ENCODE measurements at regions not wholly inside any gene's neighbourhood (a gene's known extent, or its start where the extent isn't known, plus 50 kb on each side); places are given as distances from the start of the nearest gene placed in this dataset.

DNA sequence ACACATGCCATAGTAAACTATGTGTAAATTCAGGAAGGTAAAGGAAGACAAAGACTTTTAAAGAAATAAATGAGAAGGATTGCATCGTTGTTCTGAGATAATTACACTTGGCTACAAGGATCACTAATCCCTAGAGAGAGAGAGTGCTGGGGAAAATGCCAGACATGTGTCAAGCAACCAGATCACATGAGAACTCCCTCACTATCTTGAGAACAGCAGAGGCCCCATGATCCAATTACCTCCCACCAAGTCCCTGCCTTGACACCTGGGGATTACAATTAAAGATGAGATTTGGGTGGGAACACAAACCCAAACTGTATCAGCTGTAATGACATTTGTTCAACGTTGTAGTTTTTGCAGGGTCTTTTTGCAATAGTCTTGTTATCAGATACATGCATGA is 1600.9 kb upstream of the MIR17HG start:
- intact Hi-C loops (cut with micrococcal nuclease): no loop called here
- ATAC-seq: no peak
- DNase-seq: no peak

DNA sequence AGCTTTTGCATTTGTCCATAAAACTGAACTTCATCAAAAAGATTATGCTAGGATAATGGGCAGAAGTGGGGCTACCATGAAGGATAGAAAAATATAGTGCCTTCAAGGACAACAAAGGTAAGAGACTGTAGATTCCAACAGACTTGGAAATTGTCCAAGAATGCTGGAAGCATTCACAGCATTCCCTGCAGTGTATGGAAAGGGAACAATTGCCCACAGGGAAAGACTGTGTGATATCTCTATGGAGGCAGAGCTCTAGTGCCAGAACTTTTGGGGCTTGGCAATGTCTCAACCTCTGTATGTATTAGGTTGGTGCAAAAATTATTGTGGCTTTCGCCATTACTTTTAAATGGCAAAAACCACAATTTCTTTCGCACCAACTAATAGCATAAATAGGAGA is 1598.8 kb upstream of the MIR17HG start:
- intact Hi-C loops (cut with micrococcal nuclease): no loop called here

DNA sequence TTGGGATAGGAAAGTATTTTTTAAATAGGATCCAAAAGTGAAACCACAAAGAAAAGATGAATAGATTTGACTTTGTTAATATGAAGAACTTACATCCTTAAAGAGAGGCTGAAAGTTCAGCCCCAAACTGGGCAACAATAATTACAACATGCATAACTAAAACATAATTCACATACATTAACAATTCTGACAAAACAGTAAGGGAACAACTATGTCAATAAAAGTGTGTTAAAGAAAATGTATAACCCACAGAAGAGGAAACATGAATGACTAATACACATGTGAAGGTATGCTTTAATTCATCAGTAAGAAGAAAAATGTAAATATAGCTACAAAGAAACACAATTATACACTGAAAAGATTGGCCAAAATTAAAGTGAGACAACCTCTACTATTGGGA is 1597.6 kb upstream of the MIR17HG start:
- ATAC-seq (no peak), DNase-seq (no peak)
- intact Hi-C loops (cut with micrococcal nuclease): no loop called here

More for the DNA sequence above, 1598.8 kb upstream of the MIR17HG start:
- no peak for ATAC-seq
- DNase-seq: no peak

DNA sequence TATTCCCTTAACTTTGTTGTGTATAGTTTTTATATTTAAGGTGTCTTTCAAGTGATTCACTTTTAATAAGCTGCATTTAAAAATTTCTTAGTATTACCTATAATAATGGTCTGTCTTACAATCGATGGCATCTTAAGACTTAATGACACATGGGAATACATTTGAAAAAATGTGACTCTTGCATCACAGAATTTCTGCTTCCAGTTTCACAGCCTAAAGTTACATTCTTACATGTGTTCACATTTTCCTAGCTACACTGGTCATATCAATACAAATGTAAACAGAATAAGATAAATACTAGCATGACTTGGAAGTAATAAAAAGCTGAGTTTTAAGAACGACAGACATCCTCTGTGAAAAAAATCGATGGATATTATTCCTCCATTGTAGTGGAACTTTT is 1597.1 kb upstream of the MIR17HG start:
- intact Hi-C loops (cut with micrococcal nuclease): no loop called here
- no peak for ATAC-seq
- no peak for DNase-seq

DNA sequence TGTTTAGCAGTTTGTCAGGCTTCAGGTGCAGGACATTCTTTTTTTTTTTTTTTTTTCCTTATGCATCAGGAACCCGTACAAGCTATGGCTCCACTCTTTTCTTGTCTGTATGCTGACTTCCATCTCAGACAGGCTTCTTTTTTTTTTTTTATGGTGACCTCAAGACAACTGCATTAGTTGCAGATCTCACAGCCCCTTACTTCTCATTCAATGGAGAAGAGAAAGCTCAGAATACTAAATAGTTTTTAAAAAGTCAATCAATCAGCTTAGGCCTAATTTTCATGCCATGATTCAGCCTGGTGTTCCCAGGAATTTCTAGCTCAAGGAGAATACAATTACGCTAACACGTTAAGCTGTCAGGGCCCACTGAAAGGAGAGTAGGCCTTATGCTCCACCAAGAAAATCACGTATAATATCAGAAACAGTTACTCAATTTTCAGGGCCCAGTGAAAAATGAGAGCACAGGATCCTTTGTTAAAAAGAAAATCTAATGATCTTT is 1596.0 kb upstream of the MIR17HG start:
- ATAC-seq (no peak), DNase-seq (no peak)
- intact Hi-C loops (cut with micrococcal nuclease): no loop called here

DNA sequence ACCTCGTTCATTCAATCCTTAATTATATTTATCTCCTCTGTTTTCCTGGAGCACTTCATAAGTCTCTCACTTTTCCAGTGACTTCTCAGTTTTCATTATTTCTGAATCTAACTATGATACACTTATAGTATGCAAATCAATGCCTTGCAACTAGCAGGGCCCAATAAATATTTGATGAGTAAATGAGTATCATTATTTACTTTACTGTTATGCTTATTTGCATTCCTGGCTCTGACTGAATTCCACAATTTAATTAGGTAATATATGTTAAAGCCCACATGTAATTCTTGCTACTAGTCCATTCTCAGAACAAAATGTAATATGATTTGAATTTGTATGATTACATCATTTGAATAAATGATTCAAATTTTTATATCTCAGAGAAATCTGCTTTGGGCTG is 1595.1 kb upstream of the MIR17HG start:
- intact Hi-C loops (cut with micrococcal nuclease): no loop called here
- no peak for ATAC-seq
- no peak for DNase-seq

DNA sequence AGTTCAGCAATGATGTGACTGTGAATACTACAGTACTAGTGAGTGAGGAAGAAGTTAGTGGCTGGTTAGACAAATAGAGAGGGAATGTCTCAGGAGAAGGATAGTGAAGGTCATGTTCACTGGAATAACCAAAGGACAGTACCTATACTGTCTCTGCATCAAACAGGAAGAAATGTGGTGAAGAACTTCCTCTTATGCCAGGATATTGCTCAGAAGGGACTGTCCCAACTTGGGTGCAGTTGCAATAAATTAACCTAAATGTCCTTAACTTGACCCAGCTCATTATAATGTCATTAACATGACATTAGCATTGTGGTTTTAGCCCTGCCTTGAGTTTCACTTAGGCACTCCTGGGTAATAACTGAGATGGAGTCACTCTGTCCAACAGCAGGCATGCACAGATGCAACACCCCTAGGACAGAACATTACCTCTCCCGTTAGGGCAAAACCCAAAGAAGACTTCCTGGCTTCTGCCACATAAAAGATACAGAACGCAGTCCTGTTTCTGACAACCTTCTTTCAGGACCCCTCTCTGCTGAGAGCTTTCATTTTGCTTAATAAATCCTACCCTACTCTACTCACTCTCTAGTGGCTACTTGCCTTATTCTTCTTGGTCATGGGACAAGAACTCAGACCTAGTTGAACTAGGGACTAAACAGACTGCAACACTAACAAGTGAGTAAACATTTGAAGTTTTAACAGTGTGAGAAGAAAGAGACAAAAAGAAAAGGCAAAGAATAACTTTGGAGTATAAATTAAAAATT is 1591.6 kb upstream of the MIR17HG start:
- intact Hi-C loops (cut with micrococcal nuclease): no loop called here
- no peak for ATAC-seq
- no peak for DNase-seq

DNA sequence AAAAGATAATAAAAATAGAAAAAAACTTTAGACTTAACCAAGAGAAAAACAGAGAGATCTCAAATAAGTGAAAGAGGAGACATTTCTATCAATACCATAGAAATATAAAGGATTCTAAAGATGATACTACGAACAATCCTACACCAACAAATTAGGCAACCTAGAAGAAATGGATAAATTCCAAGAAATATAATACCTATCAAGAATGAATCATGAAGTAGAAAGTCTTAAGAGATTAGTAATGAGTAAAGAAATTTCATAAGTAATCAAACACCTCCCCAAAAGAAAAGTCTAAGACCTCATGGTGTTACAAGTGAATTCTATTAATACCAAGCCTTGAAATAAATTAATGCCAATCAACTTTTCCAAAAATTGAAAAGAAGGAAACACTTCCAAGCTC is 1584.5 kb upstream of the MIR17HG start:
- intact Hi-C loops (cut with micrococcal nuclease): no loop called here
- DNase-seq (no peak), ATAC-seq (no peak)

DNA sequence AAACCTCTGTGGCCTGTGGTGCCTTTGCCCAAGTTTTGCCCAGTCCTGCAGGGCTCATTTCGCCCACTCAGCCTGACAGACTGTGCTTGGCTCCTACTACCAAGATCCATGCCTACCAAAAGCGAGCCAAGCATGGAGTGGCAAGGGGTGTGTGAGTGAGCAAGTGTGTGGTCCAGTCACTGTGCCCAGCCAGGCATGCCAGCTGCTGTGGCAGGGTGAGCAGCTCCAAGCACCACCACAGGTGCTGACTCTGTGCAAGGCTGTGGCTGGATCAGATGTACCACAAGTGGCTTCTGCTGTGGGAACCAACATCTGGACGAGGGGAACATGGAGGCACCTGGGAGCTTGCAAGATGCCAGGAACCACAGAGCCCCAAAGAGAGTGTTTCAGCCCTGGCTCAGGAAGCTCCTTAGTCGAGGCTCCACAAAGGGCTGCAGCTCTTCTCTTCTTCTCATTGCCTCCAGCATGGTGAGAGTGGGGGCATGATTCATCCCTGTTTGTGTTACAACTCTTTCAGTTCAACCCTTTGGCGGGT is 1564.2 kb upstream of the MIR17HG start:
- intact Hi-C loops (cut with micrococcal nuclease): no loop called here

DNA sequence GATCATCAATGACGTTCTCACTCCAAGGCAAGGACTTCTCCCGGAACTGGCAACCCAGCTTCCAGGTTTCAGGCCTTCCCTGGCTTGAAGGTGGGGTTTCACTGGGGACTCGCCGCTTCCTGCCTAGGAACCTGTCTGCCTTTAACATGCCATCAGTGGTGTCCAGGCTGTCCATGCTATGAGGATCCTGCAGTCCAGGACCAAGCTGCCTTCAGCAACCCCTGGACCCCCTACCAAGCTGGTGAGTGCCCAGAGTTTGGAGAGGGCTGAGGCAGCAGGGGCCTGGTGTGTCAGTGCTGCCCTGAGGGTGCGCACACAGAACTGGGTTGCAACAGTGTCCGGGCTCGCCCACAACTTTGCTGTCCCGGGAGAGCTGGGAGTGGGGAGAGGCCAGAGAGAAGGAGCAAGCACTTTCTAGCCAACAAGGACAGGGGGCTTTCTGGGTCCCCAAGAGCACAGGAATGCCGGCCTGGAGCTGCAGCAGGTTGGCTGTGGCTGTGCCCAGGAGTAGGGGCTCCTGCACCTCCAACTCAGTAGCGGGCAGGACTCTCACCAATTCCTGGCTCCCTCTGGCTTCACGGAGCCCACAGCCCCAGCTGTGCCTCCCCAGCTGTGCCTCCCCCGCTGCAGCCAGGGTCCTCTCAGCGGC is 1563.2 kb upstream of the MIR17HG start:
- ATAC-seq (no peak), DNase-seq (no peak)
- intact Hi-C loops (cut with micrococcal nuclease): no loop called here

More for the DNA sequence above, 1564.2 kb upstream of the MIR17HG start:
- DNase-seq (no peak), ATAC-seq (no peak)

DNA sequence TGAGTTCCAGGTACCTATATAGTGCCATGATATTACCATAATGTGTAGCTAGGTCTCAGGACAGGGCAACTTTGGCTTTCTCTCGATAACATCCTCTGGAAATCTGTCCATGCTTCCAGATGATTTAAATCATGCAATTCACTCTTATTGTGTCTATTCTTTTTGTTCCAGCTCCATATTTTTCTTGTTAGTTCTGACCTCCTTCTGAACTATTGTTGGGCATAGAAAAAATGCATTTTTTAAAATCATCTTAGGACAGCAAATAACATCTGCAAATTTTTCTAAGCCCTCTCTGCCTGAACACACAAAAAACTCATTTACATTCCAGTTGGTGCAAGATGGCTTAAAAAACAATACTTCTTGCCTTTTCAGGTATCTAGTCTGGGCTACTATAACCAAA is 1561.0 kb upstream of the MIR17HG start:
- DNase-seq (no peak), ATAC-seq (no peak)
- intact Hi-C loops (cut with micrococcal nuclease): no loop called here

DNA sequence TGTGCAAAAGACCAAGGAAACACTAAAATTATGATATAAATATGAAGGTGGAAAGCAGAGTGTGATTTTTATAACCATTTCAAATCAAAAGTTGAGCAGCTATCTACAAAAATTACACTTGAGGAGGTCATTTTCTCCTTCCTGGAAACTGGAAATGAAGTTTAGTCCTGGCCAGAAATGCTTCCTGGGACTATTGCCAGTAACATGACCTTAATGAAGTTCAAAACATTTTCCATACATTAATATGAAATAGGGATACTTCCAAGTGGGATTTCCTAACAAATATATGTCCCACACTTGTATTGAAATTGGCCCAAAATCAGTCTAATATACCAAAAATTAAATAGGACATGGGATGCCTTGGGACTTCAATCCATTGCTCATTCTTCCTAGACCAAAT is 1556.8 kb upstream of the MIR17HG start:
- intact Hi-C loops (cut with micrococcal nuclease): no loop called here
- no peak for ATAC-seq
- DNase-seq: no peak

DNA sequence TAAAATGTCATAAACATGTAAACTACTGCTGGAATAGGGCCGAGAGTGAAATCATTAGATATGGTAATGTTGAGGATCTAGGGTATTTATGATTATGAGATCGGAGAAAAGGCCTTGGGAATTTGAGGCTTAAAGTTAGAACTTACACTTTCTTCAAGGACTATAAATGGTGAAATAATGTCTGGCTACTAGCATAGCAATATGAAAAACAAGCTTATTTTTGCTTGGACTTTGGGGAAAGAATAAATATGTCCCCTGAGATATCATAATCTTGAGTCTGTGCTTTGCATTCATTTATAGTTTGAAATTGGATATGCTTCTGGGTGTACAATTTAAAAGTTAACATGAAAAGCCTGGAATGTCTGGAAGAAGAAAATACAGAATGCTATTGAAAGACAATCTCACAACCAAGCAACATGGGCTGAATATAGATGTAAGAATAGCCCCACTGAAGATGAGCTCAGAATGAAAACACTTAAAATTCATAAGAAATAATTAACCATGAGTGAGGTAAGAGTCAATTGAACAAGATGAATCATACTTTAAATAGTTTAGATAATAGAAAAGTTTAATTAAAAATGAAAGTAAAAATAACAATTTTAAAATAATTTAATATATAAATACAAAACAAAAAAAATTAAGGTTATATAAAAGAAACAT is 1555.4 kb upstream of the MIR17HG start:
- no peak for DNase-seq
- intact Hi-C loops (cut with micrococcal nuclease): no loop called here
- no peak for ATAC-seq

DNA sequence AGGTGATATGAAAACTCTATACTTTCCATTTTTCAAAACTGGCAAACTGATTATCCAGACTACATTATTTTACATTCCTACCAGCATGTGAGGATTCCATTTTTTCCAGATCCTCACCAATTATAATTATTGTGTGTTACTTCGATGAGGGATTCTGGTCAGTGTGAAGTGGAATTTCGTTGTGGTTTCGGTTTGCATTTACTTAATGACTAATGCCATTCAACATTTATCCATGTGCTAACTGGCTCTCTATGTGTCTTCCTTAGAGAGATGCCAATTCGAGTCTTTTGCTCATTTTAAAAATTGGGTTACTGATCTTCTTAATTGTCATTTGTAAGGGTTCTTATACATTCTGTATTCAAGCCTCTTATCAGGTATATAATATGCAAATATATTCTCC is 1551.3 kb upstream of the MIR17HG start:
- intact Hi-C loops (cut with micrococcal nuclease): no loop called here
- no peak for DNase-seq

DNA sequence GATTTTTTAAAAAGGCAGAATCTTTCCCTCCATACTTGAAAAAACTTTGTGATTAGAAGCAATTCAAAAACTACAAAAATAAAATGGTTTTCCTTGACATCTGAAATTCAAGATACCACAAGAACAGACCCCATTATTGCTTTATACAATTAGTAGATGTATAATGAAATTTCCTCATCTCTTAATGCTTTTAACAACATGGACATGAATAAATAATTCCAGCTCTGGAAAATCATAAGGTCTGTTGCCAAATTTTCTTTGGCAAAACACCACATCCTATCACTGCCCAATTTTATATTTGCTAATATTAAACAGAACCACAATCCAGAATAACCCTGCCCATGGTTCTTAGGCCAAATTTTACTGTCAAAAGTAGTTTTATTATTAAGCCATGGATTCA is 1543.6 kb upstream of the MIR17HG start:
- intact Hi-C loops (cut with micrococcal nuclease): no loop called here
- ATAC-seq (no peak), DNase-seq (no peak)

More for the DNA sequence above, 1551.3 kb upstream of the MIR17HG start:
- no peak for ATAC-seq

DNA sequence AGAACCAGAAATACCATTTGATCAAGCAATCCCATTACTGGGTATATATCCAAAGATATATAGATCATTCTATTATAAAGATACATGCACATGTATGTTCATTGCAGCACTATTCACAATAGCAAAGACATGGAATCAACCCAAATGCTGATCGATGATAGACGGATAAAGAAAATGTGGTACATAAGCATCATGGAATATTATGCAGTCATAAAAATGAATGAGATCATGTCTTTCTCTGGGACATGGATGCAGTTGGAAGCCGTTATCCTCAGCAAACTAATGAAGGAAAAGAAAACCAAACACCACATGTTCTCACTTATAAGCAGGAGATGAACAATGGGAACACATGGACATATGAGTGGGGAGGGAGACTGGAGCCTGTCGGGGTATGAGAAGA is 1540.9 kb upstream of the MIR17HG start:
- DNase-seq: no peak
- intact Hi-C loops (cut with micrococcal nuclease): no loop called here
- no peak for ATAC-seq

DNA sequence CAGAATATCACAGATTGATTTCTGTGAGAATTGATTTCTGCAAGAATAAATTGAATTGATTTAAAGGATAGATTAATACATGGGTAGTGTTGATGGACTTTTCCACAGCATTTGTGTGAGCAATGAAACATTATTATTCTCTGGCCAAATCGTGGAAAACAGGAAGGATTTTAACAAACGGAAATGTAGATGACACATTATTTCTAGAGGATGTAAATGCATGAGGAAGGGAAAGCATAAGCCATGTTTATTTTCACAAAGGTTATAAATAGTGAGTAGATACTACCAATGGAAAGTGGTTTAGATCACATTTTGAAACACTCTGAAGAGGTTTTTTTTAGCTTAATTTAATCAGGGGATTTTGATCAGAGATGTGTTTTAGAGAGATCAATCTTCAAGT is 1534.6 kb upstream of the MIR17HG start:
- DNase-seq (no peak), ATAC-seq (no peak)
- intact Hi-C loops (cut with micrococcal nuclease): no loop called here

DNA sequence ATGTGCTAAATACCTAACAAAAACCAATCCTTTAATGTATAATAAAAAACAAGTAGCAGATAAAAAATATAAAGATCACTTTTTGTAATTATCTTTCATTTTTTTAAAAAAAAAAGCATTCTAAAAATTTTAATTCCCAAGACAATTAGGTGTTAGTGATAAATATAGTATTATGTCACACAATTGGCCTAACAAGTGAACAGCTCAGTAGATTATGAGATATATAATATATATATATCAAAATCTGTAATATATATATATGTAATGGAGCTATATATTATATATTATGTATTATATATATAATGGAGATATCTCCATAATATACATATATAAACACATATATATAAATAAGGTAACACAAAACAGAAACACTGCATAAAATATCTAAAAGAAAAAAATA is 1531.1 kb upstream of the MIR17HG start:
- ATAC-seq (no peak), DNase-seq (no peak)
- intact Hi-C loops (cut with micrococcal nuclease): no loop called here

DNA sequence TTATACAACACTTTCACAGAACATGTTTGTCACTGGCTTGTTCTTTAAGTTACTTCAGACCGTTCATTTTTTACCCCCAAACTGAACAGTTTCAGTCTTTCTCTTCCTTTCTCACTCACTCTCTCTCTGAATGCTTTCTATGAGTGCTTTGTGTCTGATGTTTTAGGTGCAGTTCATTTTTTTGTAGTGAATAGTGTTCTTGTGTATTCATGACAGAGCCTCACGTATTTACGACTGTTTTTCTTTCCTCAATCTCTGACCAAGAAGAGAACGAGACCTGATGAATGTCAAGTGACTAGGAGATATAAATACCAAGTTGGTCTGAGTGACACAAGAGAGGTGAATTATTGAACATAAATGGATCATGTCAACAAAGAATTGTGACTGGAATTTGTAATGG is 1525.0 kb upstream of the MIR17HG start:
- DNase-seq: no peak
- intact Hi-C loops (cut with micrococcal nuclease): no loop called here
- ATAC-seq: no peak

DNA sequence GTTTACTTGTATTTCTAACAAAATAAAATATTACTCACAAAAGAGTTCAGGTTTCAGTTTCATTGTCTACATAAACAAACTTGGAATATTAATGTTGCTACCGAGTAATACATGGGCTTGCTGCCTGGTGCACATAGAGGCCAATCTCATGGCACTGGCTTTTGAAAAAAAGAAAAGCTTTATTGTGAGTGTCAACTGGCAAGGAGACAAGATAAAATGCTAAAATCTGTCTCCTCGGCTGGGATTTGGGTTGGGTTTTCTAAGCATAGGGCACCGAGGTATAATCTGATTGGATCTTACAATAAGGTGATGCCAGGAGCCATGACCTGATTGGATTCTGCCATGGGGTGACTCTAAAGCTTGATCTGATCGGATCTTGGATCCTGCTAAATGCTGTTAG is 1519.9 kb upstream of the MIR17HG start:
- DNase-seq (no peak), ATAC-seq (no peak)
- intact Hi-C loops (cut with micrococcal nuclease): no loop called here
